SK-N-SH (cell line): ENCODE measurements at regions not wholly inside any gene's neighbourhood (a gene's known extent, or its start where the extent isn't known, plus 50 kb on each side); places are given as distances from the start of the nearest gene placed in this dataset.

Experiments
- EP300 ChIP-seq, 2 experiments: IDR thresholded peaks; 2 replicates each; pipeline versions ENCODE4 v1.4.0 to v1.6.1; 2012; ENCODE audit warnings: borderline replicate concordance in 1 of 2, low read depth in 1 of 2, low read length in 1 of 2
- EZH2phosphoT487 ChIP-seq: fragments of 200-600 bp; sonication (generic); IDR thresholded peaks from 2 replicates; pipeline ENCODE4 v1.6.1; 2017; ENCODE audit warnings: low read depth, mixed run types, mild to moderate bottlenecking, antibody characterized with exemption, moderate library complexity, borderline replicate concordance
- JUND ChIP-seq: IDR thresholded peaks from 2 replicates; pipeline ENCODE4 v1.4.0; 2012
- POLR2AphosphoS5 ChIP-seq: IDR thresholded peaks from 2 replicates; pipeline ENCODE4 v1.6.1; 2012; ENCODE audit warnings: low read depth, low read length
- TF ChIP-seq, protein P1 (sequence below): fragments of 200-600 bp; sonication (generic); IDR thresholded peaks from 2 replicates; pipeline ENCODE4 v1.6.1; 2017; ENCODE audit warnings: antibody characterized with exemption, mild to moderate bottlenecking, moderate library complexity
- TF ChIP-seq, protein P2 (sequence below): IDR thresholded peaks from 2 replicates; pipeline ENCODE4 v1.6.1; 2012; ENCODE audit warnings: mild to moderate bottlenecking, low read depth, low read length, moderate library complexity
- TF ChIP-seq, protein P3 (sequence below): IDR thresholded peaks from 2 replicates; pipeline ENCODE4; 2012

DNA sequence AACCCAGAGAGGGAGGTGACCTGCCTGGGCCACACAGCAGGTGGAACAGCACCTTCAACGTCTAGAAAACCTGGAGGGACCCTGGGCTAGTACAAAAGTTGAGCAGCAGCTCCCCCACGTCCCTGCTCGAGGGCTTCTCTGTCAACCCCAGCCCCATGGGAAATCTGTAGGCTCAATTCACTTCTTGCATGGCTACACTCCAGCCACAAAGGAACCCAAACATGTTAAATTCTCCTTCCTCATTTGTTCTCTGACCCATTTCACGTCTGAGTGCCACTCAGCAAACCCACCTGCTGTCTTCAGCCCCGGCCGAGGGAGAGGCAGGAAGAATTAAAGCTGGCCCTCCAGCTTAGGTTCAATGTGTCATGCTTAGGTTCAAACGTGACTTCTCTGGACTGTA, 418.5 kb downstream of the MIAT start:
- TF ChIP-seq, protein P1, sequence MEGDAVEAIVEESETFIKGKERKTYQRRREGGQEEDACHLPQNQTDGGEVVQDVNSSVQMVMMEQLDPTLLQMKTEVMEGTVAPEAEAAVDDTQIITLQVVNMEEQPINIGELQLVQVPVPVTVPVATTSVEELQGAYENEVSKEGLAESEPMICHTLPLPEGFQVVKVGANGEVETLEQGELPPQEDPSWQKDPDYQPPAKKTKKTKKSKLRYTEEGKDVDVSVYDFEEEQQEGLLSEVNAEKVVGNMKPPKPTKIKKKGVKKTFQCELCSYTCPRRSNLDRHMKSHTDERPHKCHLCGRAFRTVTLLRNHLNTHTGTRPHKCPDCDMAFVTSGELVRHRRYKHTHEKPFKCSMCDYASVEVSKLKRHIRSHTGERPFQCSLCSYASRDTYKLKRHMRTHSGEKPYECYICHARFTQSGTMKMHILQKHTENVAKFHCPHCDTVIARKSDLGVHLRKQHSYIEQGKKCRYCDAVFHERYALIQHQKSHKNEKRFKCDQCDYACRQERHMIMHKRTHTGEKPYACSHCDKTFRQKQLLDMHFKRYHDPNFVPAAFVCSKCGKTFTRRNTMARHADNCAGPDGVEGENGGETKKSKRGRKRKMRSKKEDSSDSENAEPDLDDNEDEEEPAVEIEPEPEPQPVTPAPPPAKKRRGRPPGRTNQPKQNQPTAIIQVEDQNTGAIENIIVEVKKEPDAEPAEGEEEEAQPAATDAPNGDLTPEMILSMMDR: no peak
- TF ChIP-seq POLR2AphosphoS5: no peak
- TF ChIP-seq, protein P2, sequence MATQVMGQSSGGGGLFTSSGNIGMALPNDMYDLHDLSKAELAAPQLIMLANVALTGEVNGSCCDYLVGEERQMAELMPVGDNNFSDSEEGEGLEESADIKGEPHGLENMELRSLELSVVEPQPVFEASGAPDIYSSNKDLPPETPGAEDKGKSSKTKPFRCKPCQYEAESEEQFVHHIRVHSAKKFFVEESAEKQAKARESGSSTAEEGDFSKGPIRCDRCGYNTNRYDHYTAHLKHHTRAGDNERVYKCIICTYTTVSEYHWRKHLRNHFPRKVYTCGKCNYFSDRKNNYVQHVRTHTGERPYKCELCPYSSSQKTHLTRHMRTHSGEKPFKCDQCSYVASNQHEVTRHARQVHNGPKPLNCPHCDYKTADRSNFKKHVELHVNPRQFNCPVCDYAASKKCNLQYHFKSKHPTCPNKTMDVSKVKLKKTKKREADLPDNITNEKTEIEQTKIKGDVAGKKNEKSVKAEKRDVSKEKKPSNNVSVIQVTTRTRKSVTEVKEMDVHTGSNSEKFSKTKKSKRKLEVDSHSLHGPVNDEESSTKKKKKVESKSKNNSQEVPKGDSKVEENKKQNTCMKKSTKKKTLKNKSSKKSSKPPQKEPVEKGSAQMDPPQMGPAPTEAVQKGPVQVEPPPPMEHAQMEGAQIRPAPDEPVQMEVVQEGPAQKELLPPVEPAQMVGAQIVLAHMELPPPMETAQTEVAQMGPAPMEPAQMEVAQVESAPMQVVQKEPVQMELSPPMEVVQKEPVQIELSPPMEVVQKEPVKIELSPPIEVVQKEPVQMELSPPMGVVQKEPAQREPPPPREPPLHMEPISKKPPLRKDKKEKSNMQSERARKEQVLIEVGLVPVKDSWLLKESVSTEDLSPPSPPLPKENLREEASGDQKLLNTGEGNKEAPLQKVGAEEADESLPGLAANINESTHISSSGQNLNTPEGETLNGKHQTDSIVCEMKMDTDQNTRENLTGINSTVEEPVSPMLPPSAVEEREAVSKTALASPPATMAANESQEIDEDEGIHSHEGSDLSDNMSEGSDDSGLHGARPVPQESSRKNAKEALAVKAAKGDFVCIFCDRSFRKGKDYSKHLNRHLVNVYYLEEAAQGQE: no peak
- no peak for TF ChIP-seq EP300 (IDR thresholded peaks at IDR 0.05; ENCODE audit: borderline replicate concordance in 1 of 2, low read depth in 1 of 2, low read length in 1 of 2)
- TF ChIP-seq JUND: no peak
- TF ChIP-seq, protein P3, sequence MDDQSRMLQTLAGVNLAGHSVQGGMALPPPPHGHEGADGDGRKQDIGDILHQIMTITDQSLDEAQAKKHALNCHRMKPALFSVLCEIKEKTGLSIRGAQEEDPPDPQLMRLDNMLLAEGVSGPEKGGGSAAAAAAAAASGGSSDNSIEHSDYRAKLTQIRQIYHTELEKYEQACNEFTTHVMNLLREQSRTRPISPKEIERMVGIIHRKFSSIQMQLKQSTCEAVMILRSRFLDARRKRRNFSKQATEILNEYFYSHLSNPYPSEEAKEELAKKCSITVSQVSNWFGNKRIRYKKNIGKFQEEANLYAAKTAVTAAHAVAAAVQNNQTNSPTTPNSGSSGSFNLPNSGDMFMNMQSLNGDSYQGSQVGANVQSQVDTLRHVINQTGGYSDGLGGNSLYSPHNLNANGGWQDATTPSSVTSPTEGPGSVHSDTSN: no peak
- no peak for TF ChIP-seq EZH2phosphoT487
